ENCODE measurements at regions not wholly inside any gene's neighbourhood (a gene's known extent, or its start where the extent isn't known, plus 50 kb on each side); places are given as distances from the start of the nearest gene placed in this dataset.

DNA sequence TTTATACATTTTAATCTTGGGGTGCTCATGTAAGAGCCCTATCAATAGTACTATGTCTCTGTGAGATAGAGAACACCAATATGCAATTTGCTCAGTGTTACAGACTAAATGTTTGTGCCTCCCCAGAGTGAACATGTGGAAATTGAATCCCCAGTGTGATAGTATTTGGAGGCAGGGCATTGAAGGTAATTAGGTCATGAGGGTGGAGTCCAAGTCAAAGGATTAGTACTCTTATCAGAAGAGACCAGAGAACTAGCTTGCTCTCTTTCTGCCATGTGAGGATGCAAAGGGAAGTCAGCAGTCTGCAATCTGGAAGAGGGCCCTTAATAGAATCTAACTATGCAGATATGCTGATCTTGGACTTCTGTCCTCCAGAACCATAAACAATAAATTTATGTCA, 1317.0 kb downstream of the STIM2 start:
- TF ChIP-seq, protein P1, sequence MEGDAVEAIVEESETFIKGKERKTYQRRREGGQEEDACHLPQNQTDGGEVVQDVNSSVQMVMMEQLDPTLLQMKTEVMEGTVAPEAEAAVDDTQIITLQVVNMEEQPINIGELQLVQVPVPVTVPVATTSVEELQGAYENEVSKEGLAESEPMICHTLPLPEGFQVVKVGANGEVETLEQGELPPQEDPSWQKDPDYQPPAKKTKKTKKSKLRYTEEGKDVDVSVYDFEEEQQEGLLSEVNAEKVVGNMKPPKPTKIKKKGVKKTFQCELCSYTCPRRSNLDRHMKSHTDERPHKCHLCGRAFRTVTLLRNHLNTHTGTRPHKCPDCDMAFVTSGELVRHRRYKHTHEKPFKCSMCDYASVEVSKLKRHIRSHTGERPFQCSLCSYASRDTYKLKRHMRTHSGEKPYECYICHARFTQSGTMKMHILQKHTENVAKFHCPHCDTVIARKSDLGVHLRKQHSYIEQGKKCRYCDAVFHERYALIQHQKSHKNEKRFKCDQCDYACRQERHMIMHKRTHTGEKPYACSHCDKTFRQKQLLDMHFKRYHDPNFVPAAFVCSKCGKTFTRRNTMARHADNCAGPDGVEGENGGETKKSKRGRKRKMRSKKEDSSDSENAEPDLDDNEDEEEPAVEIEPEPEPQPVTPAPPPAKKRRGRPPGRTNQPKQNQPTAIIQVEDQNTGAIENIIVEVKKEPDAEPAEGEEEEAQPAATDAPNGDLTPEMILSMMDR (IDR thresholded peaks at IDR 0.05), result no peak
- TF ChIP-seq POLR2A (IDR thresholded peaks at IDR 0.05), result no peak
